CD1c-positive myeloid dendritic cell (primary cell): ENCODE measurements at regions not wholly inside any gene's neighbourhood (a gene's known extent, or its start where the extent isn't known, plus 50 kb on each side); places are given as distances from the start of the nearest gene placed in this dataset.

Experiments used
- DNase-seq: peaks from one replicate; pipeline ENCODE4 v3.0.0-alpha.2; 2016; ENCODE audit errors: extremely low spot score

DNA sequence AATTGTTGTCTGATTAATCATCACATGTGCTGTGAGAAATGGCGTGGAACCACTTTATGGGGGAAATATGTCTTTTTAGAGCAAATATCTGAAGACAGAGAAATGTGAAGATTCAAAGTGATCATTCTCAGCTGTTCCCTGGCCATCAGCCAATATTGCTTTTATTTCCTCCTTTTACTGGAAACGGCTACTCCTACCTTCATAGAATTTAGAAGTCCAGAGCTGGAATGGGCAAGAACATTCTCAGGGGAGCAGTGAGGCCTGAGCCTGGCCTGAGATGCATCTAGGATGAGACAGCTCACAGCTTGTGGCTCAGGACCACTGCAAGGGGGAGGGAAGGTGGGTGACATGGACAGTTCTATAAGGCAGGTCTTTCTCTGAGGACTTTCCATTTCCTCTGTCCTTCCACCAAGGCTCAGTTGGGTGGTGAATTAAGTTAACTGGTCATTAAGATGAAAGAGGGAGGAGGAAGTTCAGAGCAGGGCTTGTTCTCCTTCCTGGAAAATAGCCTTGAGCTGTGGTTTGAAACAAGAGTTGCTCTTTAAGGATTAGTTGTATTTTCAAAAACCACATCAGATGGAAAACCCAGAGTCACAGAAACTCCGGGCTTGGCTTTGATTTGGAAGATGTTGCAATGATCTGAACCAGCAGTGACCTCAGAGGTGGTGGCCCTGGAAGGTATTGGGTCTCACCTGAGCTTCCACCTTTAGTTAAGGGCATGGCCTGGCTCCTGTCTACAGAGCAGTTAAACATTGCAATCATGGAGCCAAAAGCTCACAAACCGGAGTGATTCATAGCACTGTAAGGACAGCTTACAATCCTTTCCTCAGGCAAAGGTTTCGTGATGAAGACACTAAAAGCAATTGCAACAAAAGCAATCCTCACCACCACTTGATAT is 144.3 kb downstream of the VAPA start:
- peak; percentile 80 for DNase-seq

DNA sequence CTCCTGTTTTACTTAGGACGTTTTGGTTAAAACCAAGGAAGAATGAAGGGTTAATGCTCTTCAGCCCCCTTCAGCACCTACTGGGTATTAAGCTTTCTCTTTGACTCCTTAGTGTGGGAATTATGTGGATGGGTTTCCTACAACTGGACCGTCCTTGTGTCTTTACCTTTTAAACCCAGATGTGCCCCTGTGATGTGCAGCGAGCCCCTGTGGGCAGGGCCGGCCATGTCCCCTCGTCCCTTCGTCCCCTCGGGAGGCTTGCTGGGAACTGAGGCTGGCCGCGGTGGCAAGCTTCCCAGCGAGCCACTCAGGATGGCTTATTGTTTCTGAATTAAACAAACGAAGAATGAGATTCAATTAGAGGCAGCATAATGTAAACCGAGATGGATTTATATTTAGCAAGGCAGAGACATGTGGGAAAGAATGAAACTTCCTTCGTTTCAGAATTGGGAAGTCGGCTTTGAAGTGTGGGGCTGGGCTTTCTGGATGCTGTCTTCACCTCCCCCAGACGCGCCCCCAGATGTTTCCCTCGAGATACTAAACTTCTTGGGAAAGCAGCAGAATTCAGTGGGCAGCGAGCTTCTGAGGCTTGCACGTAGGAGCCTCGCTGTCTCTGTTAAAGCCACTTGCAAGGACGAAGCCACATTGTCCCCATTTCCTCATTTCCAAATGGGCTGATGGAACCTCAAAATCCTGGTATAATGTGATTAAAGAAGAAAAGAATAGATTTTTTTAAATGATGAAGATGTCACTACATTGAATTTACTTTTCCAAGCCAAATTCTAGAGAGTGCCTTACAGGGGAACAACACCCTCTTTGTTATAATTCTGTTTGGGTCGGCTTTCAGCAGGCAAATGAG is 146.0 kb downstream of the VAPA start:
- peak; percentile 94 for DNase-seq

DNA sequence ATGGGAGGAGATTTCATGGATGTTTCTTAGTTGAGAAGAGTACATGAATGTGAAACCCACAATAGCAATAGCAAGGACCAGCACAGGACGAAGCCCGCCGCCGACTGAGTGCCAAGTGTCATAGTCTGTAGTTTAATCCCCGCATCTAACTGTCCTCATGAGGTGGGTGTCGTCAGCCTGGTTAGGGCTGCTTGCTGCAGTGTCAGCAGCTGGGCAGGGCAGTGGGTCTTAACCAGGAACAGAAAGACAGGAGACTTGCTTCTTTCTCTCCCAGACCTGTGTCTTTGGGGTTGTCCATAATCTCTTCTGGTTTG is 146.6 kb downstream of the VAPA start:
- peak; percentile 46 for DNase-seq

DNA sequence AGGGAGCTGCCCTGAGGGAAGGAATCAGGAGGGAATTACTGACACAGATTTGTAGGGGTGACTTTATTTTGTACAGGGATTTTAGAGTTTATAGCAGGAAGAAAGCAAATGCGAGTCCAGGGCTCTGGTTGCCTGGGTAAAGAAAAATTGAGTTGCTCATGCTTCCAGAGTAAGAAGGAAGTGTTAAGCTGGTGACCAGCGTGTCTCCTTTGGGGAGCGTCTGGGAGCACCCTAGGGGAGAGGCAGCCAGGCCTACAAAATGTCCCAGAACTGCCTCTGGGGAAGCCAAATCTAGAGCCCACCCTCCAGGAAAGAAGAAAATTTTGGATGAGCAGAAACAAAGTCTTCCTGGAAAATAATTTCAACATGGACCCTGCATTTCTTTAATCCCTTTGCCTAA is 147.0 kb downstream of the VAPA start:
- DNase-seq: peak; percentile 34

DNA sequence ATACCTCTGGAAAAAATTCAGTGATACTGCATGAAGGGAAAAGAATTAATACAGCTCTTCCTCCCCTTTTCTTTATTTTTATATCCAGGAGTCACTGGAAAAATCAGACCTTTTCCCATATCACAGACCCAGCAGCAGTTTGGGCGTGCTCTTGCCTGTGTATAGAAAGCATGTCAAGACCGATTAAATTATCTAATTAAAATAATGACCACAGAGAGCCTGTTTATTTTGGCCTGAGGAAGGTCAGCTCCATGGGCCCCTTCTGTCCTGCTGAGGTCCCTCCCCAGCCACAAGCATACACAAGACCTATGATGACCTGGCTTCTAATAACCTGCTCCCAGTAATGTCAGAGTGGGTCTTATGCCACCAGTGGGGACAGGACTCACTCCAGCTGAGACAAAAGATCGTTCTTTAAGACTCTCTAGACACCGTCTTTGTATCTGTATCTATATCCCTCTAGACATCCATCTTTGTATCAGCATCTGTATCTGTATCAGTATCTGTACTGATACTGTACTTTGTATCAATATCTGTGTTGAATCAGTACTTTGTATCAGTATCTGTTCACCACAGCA is 147.8 kb downstream of the VAPA start:
- DNase-seq: no peak

DNA sequence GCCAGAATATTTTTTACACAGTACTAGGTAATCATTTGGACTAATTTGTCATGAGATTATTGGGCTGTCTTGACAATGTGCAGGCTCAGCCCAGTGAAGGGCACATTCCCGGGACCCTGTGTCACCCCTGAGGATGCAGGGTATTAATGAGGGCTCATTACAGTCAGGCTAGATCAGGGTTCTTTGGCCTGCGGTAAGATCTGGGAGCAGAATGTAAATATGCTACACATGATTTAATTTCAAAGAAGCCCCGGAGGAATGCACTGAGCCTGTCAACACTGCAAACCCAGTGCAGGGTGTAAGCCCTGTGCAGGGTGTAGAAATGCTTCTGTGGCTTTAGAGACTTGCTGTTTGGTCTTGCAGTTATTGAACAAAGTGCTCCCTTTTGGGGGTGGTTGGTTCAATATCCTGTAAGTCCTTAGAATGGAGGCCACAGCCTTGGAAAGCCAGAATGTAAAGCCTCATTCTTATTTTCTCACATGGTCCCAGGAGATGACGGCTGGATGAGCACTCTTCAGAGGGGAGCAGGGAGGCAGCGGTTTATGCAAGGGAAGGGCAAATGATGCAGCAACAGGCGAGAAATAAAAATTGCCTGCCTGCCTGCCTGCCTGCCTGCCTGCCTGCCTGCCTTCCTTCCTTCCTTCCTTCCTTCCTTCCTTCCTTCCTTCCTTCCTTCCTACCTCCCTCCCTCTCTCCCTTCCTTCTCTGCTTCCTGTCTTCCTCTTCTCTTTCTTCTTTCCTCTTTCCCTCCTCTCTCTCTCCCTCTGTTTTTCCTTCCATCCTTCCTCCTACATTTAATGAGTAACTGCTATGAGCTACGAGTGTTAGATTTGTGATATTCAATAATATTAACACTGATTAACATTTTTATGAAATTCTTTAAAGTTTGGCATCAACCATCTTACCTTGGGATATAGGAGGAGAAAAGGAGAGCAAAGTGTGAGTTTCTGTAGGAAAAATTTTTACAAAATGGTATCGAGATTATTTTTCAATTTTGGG is 148.8 kb downstream of the VAPA start:
- DNase-seq: no peak

DNA sequence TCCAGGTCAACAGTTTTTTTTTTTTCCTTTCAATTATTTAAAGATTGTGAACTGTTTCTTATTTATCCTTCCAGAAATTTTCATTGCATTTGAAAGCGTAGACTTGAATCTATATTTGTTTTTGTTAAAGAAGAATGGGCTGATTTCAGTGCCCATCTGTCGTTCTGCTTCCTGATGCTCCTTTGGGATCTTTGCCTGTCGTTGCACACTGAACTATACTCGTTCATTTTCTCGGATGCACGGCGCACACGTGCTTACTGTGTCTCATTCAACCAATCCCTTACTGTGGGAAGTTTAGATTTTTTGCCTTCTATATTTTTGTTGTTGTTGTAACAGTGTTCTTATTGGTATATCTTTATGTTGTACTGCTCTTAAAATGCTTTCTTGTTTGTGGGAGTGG is 149.7 kb downstream of the VAPA start:
- DNase-seq: no peak

DNA sequence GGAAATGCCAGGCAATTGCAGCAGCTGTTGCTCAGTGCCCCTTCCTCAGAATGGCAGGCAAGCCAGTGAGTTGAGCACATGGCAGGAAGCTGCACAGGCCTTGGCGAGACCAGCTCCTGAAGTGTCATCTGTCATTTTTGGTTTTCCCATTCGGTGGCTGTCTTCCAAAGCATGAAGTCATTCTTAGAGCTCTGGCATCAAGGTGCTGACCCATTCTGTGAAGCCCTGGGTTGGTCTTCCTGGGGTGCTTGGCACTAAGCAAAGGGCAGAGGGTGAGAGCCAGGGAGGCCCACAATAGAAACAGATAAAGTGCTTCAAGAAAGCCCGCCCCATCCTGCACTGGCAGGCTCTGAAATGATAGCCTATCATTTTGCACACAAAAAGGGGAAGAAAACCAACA is 150.5 kb downstream of the VAPA start:
- DNase-seq: no peak

DNA sequence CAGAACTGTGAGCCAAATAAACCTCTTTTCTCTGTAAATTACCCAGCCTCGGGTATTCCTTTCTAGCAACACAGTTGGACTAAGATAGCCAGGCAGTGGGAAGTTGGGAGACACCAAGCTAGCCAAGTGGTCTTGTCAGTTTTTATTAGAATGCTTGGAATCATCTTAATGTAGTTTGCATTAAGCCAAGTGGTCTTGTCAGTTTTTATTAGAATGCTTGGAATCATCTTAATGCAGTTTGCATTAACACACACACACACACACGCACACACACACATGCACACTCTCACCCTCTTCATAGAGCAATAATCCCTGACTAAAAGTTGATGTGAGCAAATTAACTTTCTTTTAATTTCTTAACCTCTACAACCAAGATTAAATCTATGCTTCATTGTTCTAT is 151.5 kb downstream of the VAPA start:
- DNase-seq: no peak

DNA sequence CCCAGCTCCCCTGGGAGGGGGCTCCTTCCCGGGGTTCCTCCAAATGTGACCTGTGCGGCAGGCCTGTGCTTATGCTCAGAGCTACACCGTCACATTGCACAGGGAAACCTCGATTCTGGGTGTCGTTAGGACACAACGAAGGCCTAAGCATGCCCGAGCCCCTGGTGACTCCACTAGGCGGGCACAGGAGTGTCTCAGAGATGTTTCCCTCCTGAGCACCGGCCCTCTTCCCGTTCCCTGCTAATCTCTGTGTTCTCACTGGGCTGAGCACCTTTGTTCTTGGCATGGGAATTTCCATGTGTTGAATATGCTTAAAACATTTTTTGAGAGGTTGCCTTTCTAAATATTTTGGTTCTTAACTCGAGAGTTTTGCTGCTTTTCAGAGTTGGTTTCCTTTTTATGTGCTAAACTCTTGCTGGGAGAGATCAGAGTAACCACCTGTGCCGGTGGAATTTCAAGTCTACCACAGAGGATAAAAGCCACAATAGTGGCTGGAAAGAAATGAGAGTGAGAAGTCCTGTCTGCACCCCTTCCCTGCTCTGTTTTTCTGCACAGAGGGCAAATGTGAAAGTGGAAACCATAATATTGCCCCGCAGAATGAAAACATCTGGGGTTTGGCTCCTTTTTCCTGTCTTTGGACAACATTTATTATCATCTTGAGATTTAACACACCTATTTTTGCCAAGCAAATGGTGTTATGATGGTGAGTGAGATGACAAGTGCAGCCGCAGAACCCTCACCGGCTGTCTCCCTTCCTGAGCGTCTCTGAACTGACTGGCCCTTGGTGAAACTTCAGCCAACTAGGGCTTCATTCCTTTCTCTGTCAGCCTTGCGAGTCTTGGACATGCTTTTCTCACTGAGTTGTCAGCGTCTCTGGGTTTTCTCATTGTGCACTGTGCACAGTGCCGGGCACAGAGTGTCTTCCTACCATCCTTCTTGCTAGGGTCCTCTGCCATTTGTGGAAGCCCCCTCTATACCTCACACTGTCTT is 154.1 kb downstream of the VAPA start:
- no peak for DNase-seq

DNA sequence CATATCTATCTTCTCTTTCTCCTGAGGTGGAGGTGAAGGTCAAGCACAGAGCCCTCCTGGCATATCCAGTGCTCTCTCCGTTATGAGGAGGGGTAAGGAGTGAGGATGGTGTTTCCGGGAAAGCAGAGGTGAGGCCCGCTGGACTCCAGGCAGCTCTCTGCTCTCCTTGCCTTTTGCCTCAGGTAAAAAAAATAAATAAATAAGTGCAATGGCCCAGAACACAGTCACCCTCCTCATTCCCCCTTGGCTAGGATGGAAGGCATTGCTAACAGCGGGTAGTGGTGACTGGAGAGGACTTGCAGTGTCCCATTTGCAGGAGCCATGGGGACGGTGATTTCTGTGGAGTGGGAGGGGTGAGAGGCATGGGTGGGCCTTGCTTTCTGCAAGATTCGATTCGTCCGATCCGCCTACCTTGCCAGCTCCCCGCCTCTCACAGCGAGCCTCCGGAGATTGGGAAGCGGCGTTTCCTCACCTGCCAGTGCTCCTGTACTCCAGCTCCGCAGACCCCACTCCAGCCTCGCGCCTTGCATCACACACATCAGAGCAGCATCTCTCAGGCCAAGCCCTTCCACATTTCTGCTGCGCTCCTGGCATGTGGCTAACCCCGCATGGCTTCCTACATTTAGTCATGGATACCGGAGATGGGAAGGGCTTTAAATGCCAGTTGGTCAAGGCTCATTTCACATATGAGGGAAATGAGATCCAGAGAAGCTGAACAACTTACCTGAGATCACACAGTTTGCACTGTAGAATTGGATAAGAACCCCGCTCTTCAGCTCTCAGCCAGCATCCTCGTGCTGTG is 155.2 kb downstream of the VAPA start:
- DNase-seq: no peak

DNA sequence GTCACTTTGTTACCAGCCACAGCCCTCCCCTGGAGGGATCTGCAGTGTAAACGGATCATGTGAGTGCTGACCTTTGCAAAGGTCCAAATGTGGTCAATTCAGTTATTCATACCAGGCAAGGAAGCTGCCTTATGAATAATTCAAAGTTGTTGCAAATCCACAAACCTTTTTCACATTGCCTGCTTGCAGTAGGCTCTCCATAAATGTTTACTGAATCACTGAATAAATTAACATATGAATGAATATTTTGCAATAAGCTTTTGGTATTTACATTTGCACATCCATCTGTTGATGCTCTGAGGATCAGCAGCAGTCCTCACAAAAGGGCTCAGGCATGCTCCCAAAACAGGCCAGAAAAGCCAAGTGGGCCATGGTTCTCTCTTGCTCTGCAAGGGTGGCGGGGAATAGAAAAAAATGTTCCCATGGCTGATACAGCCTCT is 156.8 kb downstream of the VAPA start:
- no peak for DNase-seq

DNA sequence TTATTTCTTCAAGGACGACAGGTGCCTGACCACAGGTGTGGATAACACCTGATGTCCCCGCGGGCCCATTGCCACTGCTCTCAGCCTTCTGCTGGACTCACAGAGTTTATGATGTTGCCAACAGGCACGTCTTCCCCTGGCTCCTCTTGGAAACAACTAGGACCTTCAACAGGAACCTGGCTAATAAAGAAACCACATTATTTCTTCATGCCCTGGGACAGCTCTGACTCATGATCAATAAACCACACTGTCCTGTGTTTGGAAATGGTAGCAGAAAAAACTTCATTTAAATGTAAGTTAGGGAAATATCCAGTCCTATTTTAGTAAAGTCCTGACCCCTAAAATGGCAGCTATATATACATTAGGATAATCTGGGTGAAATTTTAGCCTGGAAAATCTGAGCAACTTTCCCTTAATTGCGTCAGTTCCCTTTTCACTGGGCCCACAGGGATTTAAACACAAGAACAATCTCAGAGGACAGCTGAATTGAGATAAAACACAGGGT is 158.9 kb downstream of the VAPA start:
- DNase-seq: peak; percentile 81

DNA sequence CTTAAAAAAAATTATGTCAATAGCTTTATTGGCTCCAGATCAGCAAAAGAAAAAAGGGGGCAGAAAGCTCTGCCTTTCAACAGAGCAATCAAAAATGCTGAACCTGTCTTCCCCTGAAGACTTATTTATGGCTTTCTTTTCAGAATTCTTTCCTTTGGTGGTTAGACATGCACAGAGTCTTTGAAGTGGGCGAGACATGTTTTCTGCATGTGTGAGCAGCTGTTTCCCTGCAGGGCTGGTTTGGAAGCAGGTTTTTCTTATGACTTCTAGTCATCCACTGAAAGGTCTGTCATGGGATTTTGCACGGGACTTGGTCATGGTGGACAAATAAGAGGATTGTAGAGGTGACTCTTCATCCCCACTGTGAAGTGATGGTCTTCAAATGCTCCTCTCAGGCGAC is 160.3 kb downstream of the VAPA start:
- no peak for DNase-seq

DNA sequence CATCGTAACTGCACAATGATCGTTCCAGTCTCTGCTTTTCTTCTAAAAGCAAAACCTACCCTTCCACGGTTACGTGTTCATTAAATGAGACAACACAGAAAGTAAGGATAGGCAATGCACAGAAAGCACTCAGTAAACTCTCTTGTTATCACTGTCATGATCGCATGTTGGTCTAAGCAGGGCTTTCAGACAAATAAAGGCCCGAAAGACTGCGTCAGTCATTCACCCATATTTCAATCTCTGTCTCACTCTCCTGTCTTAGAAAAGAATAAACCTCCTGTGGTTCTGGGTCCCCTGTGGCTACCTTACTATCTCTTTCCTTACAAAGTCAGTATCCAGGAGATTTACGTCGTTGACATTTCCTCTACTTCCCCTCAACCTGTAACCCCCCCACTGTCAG is 160.9 kb downstream of the VAPA start:
- DNase-seq: no peak

DNA sequence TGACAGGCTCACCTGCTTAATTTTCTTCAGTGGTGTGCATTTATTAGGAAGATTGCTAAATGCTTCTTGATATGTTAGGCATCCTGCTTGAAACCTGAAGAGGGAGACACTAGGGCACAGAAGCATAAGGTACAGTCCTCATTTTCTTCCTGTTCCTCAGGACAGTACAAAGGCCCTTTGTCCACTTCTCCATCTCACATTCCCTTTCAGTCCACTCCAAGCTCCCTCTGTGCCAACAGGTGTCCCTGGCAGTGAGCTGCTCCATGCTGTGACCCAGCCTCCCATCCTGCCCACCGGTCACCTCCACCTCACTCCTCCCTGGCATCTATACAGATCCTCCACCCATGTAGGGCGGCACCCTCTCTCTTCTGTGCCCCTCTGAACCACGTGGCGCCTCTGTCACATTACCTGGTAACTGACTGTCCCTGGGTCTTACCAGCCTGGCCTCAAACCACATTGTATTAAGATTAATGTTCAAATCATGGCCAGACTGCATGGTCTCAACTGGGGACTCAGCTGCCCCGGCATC is 162.8 kb downstream of the VAPA start:
- peak; percentile 13 for DNase-seq

DNA sequence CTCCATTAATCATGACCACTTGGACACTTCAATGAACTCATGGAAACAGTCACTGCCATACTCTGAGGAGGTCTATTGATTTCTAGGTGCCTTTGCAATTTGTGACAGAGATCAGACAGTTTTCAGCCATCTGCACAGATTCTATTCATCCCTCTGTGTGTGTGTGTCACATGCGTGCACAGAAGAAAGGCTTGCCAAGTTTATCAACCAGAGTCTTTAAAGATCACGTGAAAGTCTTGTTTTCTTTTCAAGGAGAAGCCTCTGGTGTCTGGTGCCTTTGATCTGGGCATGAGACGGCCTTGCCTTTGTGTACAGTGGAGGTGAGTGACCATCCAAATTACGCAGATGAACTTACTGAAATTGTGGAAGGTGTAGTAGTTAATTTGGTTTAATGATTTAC is 164.2 kb downstream of the VAPA start:
- DNase-seq: no peak

DNA sequence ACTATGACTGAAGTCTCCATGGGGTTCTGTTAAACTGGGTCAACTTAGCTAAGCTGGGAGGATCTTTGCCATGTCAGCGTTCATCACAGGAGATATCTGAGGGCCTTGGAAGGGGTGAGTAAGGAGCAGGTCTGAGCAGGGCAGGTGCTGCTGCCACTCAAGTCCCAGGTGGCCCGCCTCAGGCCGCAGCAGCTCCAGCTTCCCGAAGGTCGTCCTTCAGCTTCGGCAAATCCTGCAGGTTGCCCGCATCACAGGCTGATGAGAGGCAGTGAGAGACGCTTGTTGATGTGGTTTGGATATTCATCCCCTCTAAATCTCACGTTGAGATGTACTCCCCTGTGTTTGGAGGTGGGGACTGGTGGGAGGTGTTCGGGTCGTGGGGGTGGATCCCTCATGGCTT is 166.6 kb downstream of the VAPA start:
- DNase-seq: no peak

DNA sequence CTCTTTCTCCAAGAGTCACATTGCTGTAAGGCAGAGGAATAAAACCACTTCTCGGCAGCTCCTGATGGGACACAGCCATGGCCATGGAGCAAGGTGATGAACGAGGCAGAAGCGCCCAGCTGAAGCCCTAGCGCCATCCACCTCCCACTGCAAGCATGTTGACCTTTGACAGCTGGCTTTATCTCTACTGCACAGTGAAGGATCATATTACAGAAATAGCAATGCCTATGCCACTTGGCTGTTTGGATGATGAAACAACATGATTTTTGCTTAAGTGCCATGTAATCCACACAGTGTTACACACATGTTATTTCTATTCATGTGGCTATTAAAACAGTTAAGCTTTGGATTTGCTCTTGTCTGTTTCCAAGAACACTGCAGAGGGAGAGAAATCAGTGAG is 167.7 kb downstream of the VAPA start:
- DNase-seq: no peak
